DMS53 treated with DMSO at 0.1 percent for 48 hours (cell line): ENCODE measurements at regions not wholly inside any gene's neighbourhood (a gene's known extent, or its start where the extent isn't known, plus 50 kb on each side); places are given as distances from the start of the nearest gene placed in this dataset.
"Not testable (repeated sequence)": the region's sequence is repeated elsewhere in the genome, so short reads cannot be mapped to it uniquely, and the experiment has no call there.

Source experiments
- DNase-seq: peaks from one replicate; lab custom pipeline; 2025; ENCODE audit not compliant: unreplicated experiment; lab: John Stamatoyannopoulos, UW

DNA sequence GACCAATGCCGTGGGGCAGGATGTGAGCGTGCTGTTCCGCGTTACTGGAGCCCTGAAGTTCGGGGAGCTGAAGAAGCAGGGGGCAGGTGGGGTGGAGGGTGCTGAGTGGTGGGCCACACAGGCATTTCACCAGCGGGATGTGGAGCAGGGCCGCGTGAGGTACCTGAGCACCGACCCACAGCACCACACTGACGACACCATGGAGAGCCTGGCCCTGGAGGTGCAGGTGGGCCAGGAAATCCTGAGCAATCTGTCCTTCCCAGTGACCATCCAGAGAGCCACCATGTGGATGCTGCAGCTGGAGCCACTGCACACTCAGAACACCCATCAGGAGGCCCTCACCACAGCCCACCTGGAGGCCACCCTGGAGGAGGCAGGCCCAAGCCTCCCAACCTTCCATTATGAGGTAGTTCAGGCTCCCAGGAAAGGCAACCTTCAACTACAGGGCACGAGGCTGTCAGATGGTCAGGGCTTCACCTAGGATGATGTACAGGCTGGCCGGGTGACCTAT is 179.6 kb downstream of the TBC1D2B start:
- no peak for DNase-seq

GRCh38 chr15:77897113-77897895 is 180.2 kb downstream of the TBC1D2B start:
- not testable (repeated sequence) for DNase-seq

GRCh38 chr15:77896147-77897112 is 181.1 kb downstream of the TBC1D2B start:
- DNase-seq, result not testable (repeated sequence)

GRCh38 chr15:77895742-77896141 is 181.8 kb downstream of the TBC1D2B start:
- DNase-seq, result no peak

DNA sequence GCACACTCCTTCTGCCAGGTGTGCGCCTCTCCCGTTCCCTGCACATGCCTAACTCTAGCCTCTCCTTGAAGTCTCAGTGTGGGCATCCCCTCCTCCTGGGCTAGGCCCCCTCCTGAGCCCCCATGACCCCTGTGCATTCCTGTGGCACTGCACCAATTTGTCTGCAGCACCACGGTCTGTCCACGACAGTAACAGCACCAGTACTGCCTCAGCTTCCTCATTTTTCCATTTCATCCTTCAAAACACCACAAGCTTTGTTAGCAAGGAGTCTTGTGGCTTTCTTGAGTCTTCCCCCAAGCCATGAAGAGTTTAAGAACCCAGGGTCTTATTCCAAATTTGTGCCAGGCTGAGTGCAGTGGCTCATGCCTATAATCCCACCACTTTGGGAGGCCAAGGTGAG is 182.4 kb downstream of the TBC1D2B start:
- DNase-seq, result not testable (repeated sequence)

- not testable (repeated sequence) for DNase-seq
These were observed 183.6 kb downstream of the TBC1D2B start for GRCh38 chr15:77893671-77894640.

DNA sequence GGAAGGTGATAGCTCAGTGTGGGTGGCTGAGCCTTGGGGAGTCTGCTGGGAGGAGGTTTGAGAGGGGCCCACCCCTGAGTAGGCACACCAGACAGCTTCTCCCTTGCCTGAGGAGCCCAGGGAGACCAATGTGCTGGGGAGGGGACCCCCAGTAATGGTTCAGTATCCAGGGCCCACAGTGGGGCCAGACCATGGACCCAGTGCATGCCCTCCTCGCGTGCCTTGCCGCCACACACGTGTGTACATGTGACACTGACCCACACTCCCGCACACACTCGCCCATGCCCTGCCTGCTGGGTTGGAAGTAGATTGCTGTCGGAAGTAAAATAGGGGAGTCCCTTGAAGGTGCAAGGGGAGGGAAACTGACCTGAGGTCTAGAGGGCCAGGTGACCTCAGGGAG is 184.3 kb downstream of the TBC1D2B start:
- DNase-seq, result not testable (repeated sequence)

DNA sequence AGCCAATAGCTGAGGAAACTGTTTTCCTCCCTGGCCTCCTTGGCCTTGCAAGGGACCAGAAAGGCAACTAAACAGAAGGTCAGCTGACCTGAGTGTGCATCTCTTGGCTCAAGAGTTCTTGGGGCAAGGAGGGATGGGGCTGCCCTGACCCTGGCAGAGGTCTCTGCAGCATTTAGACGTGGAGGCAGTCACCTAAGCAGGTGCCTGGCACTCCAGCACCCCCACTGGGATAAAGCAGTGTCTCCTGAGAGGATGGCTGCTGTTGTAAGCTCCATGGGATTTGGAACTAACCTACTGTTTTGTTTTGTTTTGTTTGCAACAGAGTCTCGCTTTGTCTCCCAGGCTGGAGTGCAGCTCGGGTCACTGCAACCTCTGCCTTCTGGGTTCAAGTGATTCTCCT is 185.2 kb downstream of the TBC1D2B start:
- DNase-seq, result no peak

DNA sequence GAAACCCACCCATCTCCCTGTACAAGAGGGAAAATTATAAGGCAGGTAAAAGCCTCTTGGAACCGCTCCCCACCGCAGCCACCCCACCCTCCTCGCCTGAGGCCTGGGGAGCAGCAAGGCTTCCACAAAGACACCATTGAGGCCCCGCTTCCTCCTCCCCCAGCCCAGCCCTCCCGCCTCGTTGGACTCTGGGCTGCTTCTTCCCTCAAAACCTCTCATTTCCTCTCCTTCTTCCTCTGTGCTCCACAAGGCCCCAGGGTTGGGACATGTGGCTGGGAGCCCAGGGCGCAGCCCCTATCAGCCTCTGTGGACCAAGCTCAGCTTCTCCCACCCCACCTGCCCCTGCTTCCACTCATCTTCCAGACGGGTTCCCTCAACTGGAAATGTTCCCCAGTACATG is 185.6 kb downstream of the TBC1D2B start:
- not testable (repeated sequence) for DNase-seq

DNA sequence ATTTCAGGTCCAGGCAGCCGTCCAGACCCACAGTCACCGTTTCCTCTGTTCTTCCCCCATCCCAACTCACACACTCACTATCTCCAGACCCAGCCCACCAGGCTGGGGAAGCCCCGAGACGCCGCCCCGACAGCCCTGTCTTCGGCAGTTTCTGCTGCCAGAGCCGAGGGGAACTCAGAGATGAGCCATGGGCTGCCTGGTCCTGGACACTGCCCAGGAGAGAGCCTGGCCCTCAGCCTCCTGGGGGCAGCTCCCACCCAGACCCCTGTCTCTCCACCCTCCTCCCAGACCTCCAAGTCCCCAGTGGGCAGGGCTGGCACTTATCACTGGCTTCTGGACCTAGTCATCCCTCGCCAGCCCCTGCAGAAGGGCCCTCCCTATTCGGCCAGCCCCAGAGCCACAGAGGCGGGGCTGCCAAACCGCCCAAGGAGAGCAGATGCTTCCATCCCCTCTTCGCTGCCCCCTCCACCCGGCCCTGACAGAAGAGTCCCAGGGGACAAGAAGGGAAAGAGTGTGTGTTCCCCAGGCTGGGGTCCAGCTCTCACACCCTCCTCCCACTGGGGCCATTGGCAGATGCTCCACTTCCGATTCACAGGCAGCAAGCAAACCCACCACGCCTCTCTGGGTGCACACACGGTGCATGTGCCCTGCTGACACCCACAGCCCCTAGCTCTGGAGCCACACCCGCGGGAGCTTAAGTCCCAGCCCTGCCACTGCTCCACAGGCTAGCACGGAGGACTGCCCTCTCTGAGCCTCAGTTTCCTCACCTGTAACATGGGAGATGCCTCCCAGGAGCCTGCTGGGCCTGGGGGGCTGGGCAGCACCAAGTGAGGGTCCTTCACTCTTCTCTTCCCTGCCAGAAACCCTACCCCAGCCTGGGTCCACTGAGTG is 186.4 kb downstream of the TBC1D2B start:
- not testable (repeated sequence) for DNase-seq

DNA sequence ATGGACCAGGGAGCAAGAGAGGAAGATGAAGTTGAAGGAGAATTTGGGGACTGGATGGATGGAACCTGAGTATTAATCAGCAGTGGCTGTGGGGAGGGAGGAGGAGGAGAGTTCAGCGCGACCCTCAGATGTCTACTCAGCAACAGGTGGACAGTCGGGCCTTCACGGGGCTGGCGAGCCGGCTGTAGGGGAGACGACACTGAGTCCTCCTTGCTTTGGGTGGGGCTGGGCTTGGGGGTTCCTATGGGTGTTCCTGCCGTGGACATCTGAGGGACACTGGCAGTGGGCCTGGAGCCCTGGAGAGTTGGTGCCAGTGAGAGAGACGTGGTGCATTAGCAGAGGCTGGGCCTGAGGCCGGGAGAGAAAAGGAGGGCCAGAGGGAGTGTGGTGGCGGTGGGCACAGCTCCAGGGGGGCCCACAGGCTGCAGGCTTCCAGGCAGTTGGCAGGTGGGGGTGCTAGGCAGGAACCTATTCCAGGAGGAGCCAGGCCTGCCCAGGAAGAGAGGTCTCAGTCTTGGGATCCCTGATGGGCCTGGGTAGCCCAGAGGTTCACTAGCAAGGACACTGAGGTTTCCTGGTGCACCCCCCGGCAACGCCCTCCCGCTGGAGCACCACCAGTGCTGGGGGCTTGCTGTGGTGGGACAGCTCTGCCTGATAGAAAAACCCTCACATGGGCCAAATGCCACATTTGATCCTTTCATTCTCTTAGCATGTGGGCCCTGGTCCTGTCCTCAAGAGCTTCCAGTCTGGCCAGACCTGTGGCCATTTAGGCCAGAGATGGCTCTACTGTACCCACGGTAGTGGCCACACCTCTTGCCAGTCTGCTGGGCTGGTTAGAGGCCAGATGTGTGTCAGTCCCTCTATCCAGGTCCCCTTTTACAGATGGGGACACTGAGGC is 187.4 kb downstream of the TBC1D2B start:
- not testable (repeated sequence) for DNase-seq

GRCh38 chr15:77889009-77889806 is 188.3 kb downstream of the TBC1D2B start:
- no peak for DNase-seq

DNA sequence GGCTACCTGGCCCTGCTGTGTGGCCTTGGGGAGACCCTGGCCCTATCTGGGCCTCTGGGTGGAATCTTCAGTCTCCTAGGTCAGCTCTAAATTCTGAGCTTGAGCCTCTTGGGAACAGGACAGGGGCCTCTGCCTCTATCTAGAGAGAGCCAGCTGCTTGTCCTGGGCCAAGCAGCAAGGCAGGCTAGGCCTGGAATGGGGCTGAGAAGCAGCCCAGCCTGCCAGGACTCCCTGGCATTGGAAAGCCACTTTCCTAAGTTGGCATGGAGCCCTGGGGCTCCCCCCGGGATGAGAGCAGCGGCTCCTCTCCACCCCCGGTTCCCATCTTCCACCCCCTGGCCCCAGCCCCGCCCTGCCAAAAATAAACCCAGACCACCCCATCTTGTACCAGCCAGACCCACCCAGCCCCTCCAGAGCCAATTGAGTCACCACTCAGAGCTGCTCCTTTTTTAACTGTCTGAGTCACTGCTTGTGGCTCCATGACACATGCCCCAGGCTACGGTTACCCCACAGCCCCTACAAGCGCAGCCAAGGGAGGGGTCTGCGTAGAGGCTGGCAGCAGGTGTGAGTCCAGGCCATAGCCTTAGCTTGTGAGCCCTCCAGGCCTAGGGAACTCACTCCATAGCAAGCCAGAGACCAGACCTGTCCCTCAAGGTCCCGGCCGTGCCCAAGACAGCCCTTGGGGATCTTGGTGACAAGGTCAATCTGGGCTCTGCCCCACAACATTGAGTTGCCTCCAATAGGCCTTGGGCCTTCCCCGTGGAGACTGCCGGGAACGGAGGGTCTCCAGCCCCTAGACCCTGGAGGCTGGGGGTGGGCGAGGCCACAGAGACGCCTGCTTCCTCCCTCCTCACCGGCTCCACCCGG is 189.7 kb downstream of the TBC1D2B start:
- not testable (repeated sequence) for DNase-seq

- no peak for DNase-seq
These were observed 190.6 kb downstream of the TBC1D2B start for GRCh38 chr15:77886805-77887448.

- DNase-seq, result not testable (repeated sequence)
These were observed 191.5 kb downstream of the TBC1D2B start for GRCh38 chr15:77885877-77886500.

GRCh38 chr15:77883012-77883411 is 194.5 kb downstream of the TBC1D2B start:
- not testable (repeated sequence) for DNase-seq
